Activated CD4-positive, alpha-beta T cell treated with anti-CD3 and anti-CD28 coated beads for 4 hours (primary cell): ENCODE measurements at regions not wholly inside any gene's neighbourhood (a gene's known extent, or its start where the extent isn't known, plus 50 kb on each side); places are given as distances from the start of the nearest gene placed in this dataset.
"Not testable (repeated sequence)": the region's sequence is repeated elsewhere in the genome, so short reads cannot be mapped to it uniquely, and the experiment has no call there.

ENCODE experiments used
- DNase-seq, 2 donors: peaks; one replicate each; pipeline ENCODE4 v3.0.0-alpha.2; 2020

DNA sequence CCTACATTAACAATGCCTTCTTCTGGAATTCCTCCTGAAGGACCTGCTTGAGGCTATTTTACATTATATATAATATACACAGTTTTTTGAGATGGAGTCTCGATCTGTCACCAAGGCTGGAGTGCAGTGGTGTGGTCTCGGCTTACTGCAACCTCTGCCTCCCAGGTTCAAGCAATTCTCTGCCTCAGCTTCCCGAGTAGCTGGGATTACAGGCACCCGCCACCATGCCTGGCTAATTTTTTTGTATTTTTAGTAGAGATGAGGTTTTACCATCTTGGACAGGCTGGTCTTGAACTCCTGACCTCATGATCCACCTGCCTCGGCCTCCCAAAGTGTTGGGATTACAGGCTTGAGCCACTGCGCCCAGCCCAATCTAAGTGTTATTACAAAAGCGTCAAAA, 71.9 kb upstream of the PRR23C start:
- not testable (repeated sequence) for DNase-seq

DNA sequence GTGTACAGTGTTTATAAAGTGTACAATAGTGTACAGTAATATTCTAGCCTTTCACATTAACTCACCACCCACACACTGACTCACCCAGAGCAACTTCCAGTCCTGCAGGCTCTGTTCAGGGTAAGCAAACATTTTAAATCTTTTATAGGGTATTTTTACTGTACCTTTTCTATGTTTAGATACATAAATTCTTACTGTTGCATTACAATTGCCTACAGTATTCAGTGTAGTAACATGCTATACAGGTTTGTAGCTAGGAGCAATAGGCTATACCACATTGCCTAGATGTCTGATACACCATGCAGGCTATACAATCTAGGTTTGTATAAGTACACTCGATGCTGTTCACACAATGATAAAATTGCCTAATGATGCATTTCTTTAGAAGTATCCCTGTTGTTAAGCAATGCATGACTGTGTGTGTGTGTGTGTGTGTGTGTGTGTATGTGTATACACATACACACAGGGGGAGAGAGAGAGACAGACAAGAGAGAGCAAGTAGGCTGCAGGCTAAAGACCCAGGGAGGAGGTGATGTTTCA, 72.5 kb upstream of the PRR23C start:
- DNase-seq = no peak

DNA sequence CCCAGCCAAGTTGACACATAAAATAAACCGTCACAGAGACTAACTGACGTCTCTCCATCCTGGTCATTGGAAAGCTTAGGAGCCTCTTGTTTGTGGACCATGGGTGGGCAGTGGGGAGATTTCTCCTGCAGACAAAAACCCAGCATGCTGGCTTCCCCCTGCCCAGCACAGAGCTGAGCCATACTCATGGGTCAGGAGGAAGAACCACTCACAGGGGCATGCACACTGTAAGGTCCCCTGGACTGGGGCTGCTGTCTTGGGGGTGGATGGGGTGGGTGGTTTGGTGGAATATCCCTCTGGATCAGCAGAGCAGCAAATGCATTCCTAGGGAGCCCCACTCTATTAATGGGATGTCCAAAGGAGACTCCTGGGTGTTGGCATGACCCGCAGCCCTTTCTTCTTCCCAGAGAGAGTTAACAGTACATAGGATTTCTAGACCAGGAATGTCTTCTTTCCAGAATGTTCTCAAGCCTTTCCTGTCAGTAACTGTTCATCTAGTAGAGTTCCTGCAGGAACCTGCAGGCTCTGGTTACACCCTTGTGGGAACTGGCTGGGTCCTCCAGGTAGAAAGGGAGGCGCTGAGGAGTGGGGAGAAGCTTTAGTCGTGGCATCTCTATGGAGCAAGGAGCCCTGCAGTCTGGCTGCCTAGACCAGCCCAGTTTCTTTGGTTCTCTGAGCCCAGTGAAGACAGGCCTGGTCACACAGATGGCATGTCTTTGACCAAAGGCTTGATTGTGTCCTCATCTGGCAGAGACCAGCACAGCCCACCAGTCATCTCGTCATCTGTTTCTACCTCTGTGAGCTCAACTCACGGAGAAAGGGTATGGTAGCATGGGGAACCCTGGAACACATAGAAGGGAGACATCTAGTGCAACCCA, 73.4 kb upstream of the PRR23C start:
- DNase-seq = no peak

DNA sequence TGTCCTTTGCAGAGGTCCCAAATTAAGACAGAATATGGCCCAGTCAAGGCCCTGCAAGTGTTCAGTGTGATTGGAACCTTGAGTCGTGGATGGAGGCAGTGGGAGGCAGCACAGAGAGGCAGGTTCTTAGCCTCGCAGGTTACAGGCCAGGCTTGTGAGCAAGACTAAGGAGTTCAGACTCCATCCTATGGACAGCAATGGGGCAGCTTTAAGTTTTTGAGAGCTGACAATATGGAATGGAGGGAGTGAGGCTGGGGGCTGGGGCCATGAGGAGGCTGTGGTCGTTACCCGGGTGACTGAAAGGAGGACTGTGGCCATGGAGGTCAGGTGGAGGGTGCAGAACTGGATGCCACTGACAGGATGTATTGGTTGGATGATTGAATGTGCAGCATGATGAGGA, 74.1 kb upstream of the PRR23C start:
- no peak for DNase-seq

- DNase-seq = no peak
These were observed 74.8 kb upstream of the PRR23C start for GRCh38 chr3:139119331-139120025.

DNA sequence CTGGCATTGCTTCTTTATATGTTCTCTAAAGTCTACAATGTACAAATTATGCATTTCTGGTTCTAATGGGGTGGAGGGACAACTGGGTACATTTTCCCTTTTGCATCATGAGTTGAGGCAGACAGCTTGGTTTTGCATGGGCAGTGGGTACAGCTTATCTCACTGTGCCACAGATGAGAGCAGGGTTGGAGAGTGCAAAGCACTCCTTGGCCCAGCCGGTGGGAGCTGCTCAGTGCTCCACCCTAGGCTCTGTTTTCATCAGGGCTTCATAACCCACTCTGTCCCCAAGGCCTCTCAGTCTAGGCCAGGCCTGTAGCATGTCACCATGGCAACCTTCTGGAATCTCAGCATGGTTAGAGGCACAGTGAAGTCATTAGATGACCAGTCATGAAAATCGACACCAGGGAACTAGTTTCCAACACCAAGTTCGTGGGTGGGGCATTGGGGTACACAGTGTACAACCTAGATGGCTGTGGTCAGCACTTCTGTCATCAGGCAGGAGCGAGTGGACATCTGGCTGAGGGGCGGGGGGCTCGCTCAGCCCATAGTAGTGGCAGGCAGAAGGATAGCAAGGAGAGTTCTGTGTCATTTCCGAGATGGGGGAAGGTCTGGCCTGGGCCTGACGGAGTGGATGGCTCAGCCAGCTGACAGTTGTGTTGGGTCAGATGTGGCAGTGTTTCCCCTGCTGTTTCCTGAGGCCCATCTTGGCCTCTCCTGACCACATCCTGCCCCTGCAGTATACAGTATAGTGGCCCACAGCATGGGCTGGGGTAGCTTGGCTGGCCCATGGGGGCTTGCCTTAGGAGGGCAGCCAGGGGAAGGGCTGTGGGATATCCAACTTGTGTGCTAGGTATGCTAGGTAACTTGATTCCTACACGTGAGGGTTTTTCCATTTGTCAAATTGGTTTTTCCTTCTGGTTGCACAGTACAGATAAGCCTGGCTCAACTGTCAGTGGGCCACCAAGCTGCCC, 75.7 kb upstream of the PRR23C start:
- DNase-seq = no peak

DNA sequence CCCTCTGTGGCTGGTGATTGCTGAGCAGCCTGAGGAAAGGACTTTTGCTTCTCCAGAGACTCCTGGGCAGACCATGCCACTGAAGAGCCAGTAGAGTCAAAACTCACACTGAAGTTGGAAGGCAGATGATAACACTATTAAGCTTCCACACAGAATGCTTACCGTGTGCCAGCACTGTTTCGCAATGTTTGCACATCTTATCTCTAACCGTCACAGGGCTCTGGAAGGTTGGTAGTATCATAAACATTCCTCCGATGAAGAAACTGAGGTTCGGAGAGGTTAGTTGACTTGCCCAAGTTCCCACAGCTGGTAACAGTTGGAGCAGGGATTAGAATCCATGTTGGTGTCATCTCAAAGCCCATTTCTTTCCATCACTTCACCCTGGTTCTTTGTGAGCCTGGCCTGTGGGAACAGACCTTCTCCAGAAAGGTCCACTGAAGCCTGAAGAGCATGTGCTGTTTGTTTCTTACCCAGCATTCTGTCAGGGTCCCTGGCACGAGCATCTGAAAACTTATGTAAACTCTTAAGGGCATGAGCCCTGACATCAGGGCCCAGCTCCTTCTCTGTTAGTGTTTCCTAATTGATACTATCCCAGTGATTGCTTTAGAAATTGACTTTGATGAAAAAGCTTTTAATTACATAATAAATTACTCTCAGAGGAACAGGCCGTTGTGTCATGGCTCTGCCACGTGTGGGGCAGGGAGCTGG, 77.0 kb upstream of the PRR23C start:
- DNase-seq = no peak

DNA sequence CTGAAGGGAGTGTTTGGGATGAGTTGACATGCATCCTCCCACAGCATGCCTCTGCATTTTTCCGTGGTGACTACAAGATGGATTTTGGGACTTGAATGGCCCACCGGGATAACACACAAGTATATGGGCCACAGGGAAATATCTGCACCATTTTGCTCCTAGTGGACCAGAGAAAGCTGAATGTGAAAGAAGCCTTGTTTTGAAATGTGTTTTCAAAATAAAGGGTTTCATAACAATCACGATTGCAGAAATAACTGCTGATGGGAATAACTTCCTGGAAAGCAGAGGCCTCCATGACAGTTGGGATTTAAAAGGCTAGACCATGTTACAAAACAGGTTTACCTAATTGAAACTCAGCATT, 77.5 kb upstream of the PRR23C start:
- DNase-seq = no peak

DNA sequence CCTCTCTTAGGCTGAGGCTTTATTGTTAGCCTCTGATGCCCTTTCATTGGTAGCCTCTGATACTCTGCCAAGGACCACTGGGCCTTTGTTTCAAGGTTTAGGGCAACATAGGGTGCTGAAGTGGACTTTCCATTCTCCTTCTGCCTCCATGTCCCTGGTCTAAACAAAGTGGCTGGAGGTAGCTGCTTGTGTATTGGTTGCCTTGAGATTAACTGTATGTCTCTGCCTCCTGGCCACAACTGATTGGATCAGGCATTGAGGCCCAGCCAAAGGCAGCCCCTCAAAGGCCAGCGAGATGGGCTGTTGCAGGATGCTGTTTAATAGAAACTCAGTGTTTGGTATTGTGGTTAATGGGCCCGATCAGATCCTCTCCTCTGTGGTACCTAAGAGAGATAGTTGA, 77.9 kb upstream of the PRR23C start:
- no peak for DNase-seq

GRCh38 chr3:139123377-139124095, 78.8 kb upstream of the PRR23C start:
- no peak for DNase-seq

DNA sequence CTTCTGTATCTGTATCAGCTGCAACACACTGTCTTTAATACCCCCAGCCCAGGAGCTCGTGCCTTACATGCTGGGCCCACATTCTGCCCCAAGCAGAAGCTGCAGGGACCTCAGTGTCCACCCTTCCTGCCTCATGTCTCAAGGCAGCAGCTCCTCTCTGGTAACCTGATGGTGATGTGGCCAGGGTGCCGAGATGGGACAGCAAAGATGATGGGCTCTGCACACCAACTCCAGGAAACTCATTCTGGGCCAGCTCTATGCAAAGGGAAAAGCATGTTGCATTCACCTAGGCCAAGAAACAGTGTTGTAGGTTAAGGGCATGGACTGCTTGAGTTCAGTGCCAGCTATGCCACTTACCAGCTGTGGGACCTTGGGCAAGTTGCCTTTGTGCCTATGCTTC, 79.5 kb upstream of the PRR23C start:
- no peak for DNase-seq

DNA sequence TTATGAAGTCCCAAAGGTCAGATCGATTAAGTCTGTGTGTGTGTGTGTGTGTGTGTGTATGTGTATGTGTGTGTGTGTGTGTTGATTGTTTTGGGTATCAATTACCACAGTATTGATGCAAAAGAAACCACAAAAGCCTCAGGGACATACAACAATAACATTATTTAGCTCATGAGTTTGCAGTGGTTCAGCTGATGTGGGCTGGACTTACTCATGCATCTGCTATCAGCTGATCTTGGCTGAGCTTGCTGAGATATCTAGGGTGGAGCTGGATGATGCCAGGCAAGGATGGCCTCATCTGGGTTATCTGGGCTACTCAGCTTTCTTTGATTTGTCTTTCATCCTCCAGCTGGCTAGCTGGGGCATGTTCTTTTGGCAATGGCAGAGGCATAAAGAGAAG, 82.4 kb upstream of the PRR23C start:
- DNase-seq = no peak

GRCh38 chr3:139127629-139128028, 82.9 kb upstream of the PRR23C start:
- not testable (repeated sequence) for DNase-seq

DNA sequence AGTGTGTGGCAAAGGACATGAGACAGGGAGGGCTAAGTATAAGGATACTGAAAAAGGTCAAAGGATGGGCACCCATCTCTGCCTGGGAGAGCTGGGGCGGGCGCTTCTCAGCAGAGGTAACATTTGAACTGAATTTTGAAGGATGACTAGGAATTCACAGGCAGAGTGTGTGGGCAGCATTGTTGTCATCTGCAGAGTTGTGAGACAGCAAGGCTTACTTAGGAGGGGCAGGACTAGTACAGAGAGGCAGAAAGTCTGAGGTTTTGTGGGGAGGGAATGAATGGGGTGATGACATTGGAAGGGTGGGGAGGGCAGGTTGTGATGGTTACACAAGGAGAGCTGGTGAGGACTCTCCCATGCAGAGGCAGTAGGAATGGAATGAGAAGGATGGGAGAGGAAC, 84.1 kb upstream of the PRR23C start:
- no peak for DNase-seq

GRCh38 chr3:139129892-139130291, 85.2 kb upstream of the PRR23C start:
- DNase-seq = no peak

DNA sequence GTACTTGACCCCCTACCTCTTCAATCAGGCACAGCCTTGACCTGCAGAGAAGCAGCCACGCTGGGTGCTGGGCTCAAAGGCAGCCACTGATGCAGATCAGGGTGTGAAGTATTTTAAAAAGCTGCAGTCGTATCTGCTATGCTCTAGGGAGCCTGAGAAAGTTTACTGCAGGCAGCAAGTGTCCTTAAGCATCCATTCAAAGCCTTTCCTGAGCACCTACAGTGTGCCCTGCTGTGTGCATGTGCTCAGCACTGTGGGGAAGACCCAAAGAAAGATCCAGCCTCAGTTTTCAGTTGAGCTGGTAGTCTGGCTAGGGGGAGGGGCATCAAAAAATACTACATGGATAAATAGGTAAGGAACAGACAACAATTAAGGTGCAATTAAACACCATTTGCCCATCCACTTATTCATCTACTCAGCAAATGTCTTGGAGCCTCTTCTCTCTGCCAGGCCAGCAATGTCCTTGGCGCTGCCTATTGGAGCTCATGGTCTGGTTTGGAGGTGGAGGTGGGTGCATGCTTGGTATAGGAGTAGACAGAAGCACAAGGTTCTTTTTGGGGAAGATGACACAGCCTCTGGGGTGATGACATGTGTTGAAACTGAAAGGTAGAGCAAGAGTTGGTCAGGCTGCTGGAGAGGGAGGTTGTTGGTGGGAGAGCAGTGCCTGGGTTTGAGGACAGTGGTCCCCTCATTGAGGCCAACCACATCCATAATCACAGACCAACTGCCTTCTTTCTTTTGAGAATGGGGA, 85.9 kb upstream of the PRR23C start:
- DNase-seq = no peak

DNA sequence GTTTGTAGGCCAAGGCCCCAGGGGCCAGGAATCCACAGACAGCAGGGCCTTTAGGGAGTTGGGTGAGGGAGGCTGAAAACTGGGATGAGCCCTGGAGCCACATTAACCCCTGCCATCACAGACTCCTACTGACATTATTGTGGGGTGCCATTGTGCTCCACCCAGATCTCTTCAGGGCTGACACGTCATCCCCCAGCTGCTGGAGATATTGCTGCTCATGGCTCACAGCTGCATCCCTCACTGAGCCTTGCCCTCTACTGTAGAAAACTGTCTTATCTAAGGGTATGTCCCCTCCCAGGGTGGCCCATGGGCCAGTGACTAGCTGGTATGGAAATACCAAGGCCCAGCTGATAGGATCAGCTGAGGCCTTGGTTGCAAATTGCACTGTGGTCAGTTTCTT, 87.3 kb upstream of the PRR23C start:
- DNase-seq = no peak

DNA sequence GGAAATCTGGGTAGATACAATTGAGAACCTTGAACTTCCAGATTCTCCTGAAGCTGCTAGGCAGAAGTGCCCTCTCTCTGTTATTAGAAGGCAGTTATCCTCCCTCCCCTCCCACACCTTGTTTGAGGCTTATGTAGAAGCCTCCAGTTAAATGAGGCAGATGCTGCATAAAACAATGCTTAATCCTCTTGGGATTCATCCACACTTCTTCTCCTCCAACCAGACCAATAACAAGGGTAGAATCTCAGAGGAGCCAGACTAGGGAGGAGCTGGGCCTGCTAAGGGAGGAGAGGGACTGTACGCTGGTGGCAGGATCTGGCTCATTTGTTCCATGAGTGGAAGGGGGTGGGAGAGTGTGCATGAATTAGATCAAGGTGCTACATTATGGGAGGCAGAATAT, 88.3 kb upstream of the PRR23C start:
- no peak for DNase-seq

- DNase-seq = no peak
These were observed 90.1 kb upstream of the PRR23C start for GRCh38 chr3:139134678-139135372.

GRCh38 chr3:139135657-139136056, 91.0 kb upstream of the PRR23C start:
- no peak for DNase-seq
